ENCODE measurements at regions not wholly inside any gene's neighbourhood (a gene's known extent, or its start where the extent isn't known, plus 50 kb on each side); places are given as distances from the start of the nearest gene placed in this dataset.

- H3K4me3 ChIP-seq: no peak overlapping the region
- ATAC-seq: no peak
- no peaks in the 10 kb centered on the region for H3K36me3 ChIP-seq (ENCODE audit: low read depth)
- TF ChIP-seq CTCF (IDR thresholded peaks at IDR 0.05): no peak
- no peaks in the 10 kb centered on the region for H3K4me1 ChIP-seq (ENCODE audit: low read depth)
- no peak for DNase-seq
- no peaks in the 10 kb centered on the region for H3K9me3 ChIP-seq
- intact Hi-C loops (cut with DNase I, micrococcal nuclease): no loop called here
Measured at GRCh38 chr13:23947893-23948292, 50.6 kb upstream of the C1QTNF9B start.

- H3K9me3 ChIP-seq: no peaks in the 10 kb centered on the region
- H3K4me3 ChIP-seq: no peak overlapping the region
- TF ChIP-seq CTCF (IDR thresholded peaks at IDR 0.05): no peak
- H3K4me1 ChIP-seq (ENCODE audit: low read depth): no peaks in the 10 kb centered on the region
- DNase-seq: no peak
- H3K36me3 ChIP-seq (ENCODE audit: low read depth): no peaks in the 10 kb centered on the region
- intact Hi-C loops (cut with DNase I, micrococcal nuclease): no loop called here
- ATAC-seq: no peak
Measured at GRCh38 chr13:23949200-23949599, 51.9 kb upstream of the C1QTNF9B start.

DNA sequence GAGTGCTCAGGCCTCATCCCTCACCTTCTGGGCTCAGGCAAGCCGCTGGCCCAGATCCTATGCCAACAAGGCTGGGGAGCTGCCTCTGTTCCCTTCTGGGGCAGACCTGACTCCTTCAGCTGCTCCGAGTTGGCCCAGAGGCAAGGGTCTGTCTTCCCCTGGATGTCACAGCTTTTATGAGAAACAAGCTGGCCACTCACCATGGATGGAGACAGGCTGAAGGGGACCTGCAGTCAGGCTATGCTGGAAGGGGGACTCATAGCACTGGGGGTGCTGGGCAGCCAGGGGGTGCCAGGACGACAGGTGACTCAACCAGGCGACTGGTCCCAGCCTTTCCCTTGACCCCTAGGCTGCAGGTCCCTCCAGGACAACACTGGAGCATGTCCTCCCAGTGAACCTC lies 52.4 kb upstream of the C1QTNF9B start:
- H3K9me3 ChIP-seq: no peaks in the 10 kb centered on the region
- no peaks in the 10 kb centered on the region for H3K36me3 ChIP-seq (ENCODE audit: low read depth)
- DNase-seq (no peak), ATAC-seq (no peak)
- H3K4me1 ChIP-seq (ENCODE audit: low read depth): no peaks in the 10 kb centered on the region
- no peak overlapping the region for H3K4me3 ChIP-seq
- intact Hi-C loops (cut with DNase I, micrococcal nuclease): no loop called here
- no peak for TF ChIP-seq CTCF (IDR thresholded peaks at IDR 0.05)

GRCh38 chr13:23950736-23951510 lies 53.6 kb upstream of the C1QTNF9B start:
- no peak for DNase-seq
- TF ChIP-seq CTCF (IDR thresholded peaks at IDR 0.05): no peak
- Histone ChIP-seq H3K4me3 (no peak overlapping the region), H3K4me1 (ENCODE audit: low read depth) (peaks cover 2% of the 10 kb centered on the region), H3K36me3 (ENCODE audit: low read depth) (no peaks in the 10 kb centered on the region), H3K9me3 (no peaks in the 10 kb centered on the region)
- intact Hi-C loops (cut with DNase I, micrococcal nuclease): no loop called here
- no peak for ATAC-seq

DNA sequence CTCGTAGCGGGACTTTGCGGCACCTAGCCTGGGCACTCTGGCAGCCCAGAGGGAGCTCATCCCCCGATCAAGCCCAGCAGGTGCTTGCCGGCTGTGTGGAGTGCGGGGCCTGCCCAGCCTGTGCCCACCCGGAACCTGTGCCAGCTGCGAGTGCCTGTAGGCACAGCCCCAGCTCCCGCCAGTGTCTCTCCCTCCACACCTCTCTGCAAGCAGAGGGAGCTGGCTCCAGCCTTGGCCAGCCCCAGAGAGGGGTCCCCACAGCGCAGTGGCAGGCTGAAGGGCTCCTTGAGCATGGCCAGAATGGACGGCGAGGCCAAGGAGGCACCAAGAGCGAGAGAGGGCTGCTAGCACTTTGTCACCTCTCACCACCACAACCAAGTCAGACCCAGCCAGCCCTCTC lies 55.5 kb upstream of the C1QTNF9B start:
- DNase-seq (no peak), ATAC-seq (no peak)
- Histone ChIP-seq H3K36me3 (ENCODE audit: low read depth) (no peaks in the 10 kb centered on the region), H3K9me3 (no peaks in the 10 kb centered on the region), H3K4me3 (no peak overlapping the region), H3K4me1 (ENCODE audit: low read depth) (peaks cover 5% of the 10 kb centered on the region)
- intact Hi-C loops (cut with DNase I, micrococcal nuclease): no loop called here
- no peak for TF ChIP-seq CTCF (IDR thresholded peaks at IDR 0.05)

Data from mucosa of descending colon (tissue), 3 donors.